Erythroblast (primary cell): ENCODE measurements at regions not wholly inside any gene's neighbourhood (a gene's known extent, or its start where the extent isn't known, plus 50 kb on each side); places are given as distances from the start of the nearest gene placed in this dataset.

ENCODE experiments used
- GATA1 ChIP-seq: IDR thresholded peaks from 2 replicates; pipeline ENCODE4 v1.6.1; 2011; ENCODE audit warnings: low read depth, mild to moderate bottlenecking, control low read depth, low read length, moderate library complexity
- POLR2A ChIP-seq: IDR thresholded peaks from 2 replicates; pipeline ENCODE4 v1.6.1; 2011; ENCODE audit warnings: mild to moderate bottlenecking, low read length

- TF ChIP-seq POLR2A: no peak
- no peak for TF ChIP-seq GATA1
Observed at GRCh38 chr5:104699438-104699837, 1136.8 kb upstream of the NUDT12 start.
